Sigmoid colon (tissue), 6 donors: ENCODE measurements at regions not wholly inside any gene's neighbourhood (a gene's known extent, or its start where the extent isn't known, plus 50 kb on each side); places are given as distances from the start of the nearest gene placed in this dataset.

Experiments
- DNase-seq: peaks from one replicate; pipeline ENCODE4 v3.0.0-alpha.2; 2019
- H3K27ac ChIP-seq, 4 donors: fragments of 200-600 bp; sonication (generic); one replicate each; pipeline ENCODE4 v1.5.1; 2016 to 2019; ENCODE audit warnings: mild to moderate bottlenecking in 1 of 4
- H3K27me3 ChIP-seq, 3 donors: fragments of 200-600 bp; sonication (generic); one replicate each; pipeline ENCODE4 v1.5.1; 2019; ENCODE audit warnings: mild to moderate bottlenecking in 1 of 3
- H3K36me3 ChIP-seq, 4 donors: fragments of 200-600 bp; sonication (generic); one replicate each; pipeline ENCODE4 v1.5.1; 2016 to 2019
- H3K4me1 ChIP-seq, 4 donors: fragments of 200-600 bp; sonication (generic); one replicate each; pipeline ENCODE4 v1.5.1; 2017 to 2019
- H3K4me3 ChIP-seq, 4 donors: fragments of 200-600 bp; sonication (generic); one replicate each; pipeline ENCODE4 v1.5.1; 2017 to 2019; ENCODE audit warnings: mild to moderate bottlenecking in 2 of 4, moderate library complexity in 1 of 4
- H3K9me3 ChIP-seq, 4 donors: fragments of 200-600 bp in 3 of 4; sonication (generic) in 3 of 4; one replicate each; pipeline versions ENCODE4 v1.5.1 to v1.6.1; 2013 to 2019
- CTCF ChIP-seq, 4 experiments: fragments of 450-650 bp in 3 of 4; fragments of 200-600 bp in 1 of 4; IDR thresholded peaks; one replicate each; pipeline ENCODE4 v1.5.1; 2016 to 2019; ENCODE audit warnings: antibody characterized with exemption in 4 of 4, mild to moderate bottlenecking in 3 of 4, moderate library complexity in 2 of 4
- EP300 ChIP-seq, 4 donors: sonication (generic); formaldehyde crosslinking; IDR thresholded peaks; one replicate each; pipeline ENCODE4 v1.6.1; 2017; ENCODE audit warnings: antibody characterized with exemption in 4 of 4
- POLR2A ChIP-seq, 2 donors: fragments of 450-650 bp; IDR thresholded peaks; one replicate each; pipeline ENCODE4 v1.6.1; 2016; ENCODE audit warnings: antibody characterized with exemption in 2 of 2, mild to moderate bottlenecking in 2 of 2, moderate library complexity in 2 of 2
- POLR2AphosphoS5 ChIP-seq, 4 donors: sonication (generic); formaldehyde crosslinking; IDR thresholded peaks; one replicate each; pipeline ENCODE4 v1.6.1; 2017; ENCODE audit warnings: antibody characterized with exemption in 4 of 4
- WGBS, 2 donors: extraction: QIAGEN DNeasy Blood & Tissue Kit; methylation state at CpG; one replicate each; pipeline ENCODE4 v1.1.7; 2013; 5-methylcytosine and 5-hydroxymethylcytosine counted together
- intact Hi-C: fragments of 100-400 bp; cut with DNase I; formaldehyde crosslinking; loops from one replicate; pipeline ENCODE4 v1.15.1; 2023
- donor health status: healthy with polysubstance abuse.
- donor health status: healthy.

GRCh38 chr5:136924490-136924889, 559.1 kb upstream of the TRPC7 start:
- Histone ChIP-seq H3K27me3 (no peaks in the 10 kb centered on the region), H3K4me3 (no peak overlapping the region), H3K36me3 (no peaks in the 10 kb centered on the region), H3K9me3 (no peaks in the 10 kb centered on the region), H3K4me1 (no peaks in the 10 kb centered on the region), H3K27ac (no peak overlapping the region)
- intact Hi-C loops = no loop called here
- no peak for DNase-seq
- no peak for TF ChIP-seq EP300 (IDR thresholded peaks at IDR 0.05)
- TF ChIP-seq POLR2A (IDR thresholded peaks at IDR 0.05) = no peak
- no peak for TF ChIP-seq POLR2AphosphoS5 (IDR thresholded peaks at IDR 0.05)
- no peak for TF ChIP-seq CTCF (IDR thresholded peaks at IDR 0.05)
- WGBS, 2 donors = 36 to 80% methylated on average over 1 of the region's 1 CpG

GRCh38 chr5:136910625-136911024, 545.3 kb upstream of the TRPC7 start:
- H3K4me3 ChIP-seq = no peak overlapping the region
- no peaks in the 10 kb centered on the region for H3K27me3 ChIP-seq
- TF ChIP-seq CTCF (IDR thresholded peaks at IDR 0.05) = no peak
- no peak for TF ChIP-seq EP300 (IDR thresholded peaks at IDR 0.05)
- no peak for TF ChIP-seq POLR2A (IDR thresholded peaks at IDR 0.05)
- no peak for TF ChIP-seq POLR2AphosphoS5 (IDR thresholded peaks at IDR 0.05)
- 80 to 89% methylated on average over 2 of the region's 2 CpGs for WGBS, 2 donors
- intact Hi-C loops = no loop called here
- H3K36me3 ChIP-seq = no peaks in the 10 kb centered on the region
- peaks cover 0 to 5% (median 0%) of the 10 kb centered on the region in 4 donors for H3K4me1 ChIP-seq
- no peak for DNase-seq
- H3K27ac ChIP-seq = no peak overlapping the region
- no peaks in the 10 kb centered on the region for H3K9me3 ChIP-seq

GRCh38 chr5:136909906-136910305, 544.6 kb upstream of the TRPC7 start:
- Histone ChIP-seq H3K36me3 (no peaks in the 10 kb centered on the region), H3K27ac (no peak overlapping the region), H3K9me3 (no peaks in the 10 kb centered on the region), H3K4me3 (no peak overlapping the region), H3K4me1 (peaks cover 0 to 7% (median 0%) of the 10 kb centered on the region in 4 donors), H3K27me3 (no peaks in the 10 kb centered on the region)
- intact Hi-C loops = no loop called here
- DNase-seq = no peak
- WGBS, 2 donors = 76 to 80% methylated on average over 2 of the region's 2 CpGs
- TF ChIP-seq POLR2AphosphoS5 (IDR thresholded peaks at IDR 0.05) (no peak), POLR2A (IDR thresholded peaks at IDR 0.05) (no peak), CTCF (IDR thresholded peaks at IDR 0.05) (no peak), EP300 (IDR thresholded peaks at IDR 0.05) (no peak)

GRCh38 chr5:136907371-136907770, 542.0 kb upstream of the TRPC7 start:
- H3K4me3 ChIP-seq = no peak overlapping the region
- intact Hi-C loops = no loop called here
- H3K4me1 ChIP-seq = peaks cover 0 to 7% (median 0%) of the 10 kb centered on the region in 4 donors
- no peak overlapping the region for H3K27ac ChIP-seq
- peaks cover 0 to 2% (median 0%) of the 10 kb centered on the region in 4 donors for H3K9me3 ChIP-seq
- TF ChIP-seq POLR2AphosphoS5 (IDR thresholded peaks at IDR 0.05) (no peak), CTCF (IDR thresholded peaks at IDR 0.05) (no peak), POLR2A (IDR thresholded peaks at IDR 0.05) (no peak), EP300 (IDR thresholded peaks at IDR 0.05) (no peak)
- WGBS, 2 donors = 66% methylated on average over 3 of the region's 3 CpGs
- no peaks in the 10 kb centered on the region for H3K27me3 ChIP-seq
- no peaks in the 10 kb centered on the region for H3K36me3 ChIP-seq
- no peak for DNase-seq

GRCh38 chr5:136906545-136906944, 541.2 kb upstream of the TRPC7 start:
- intact Hi-C loops = no loop called here
- no peak for TF ChIP-seq POLR2AphosphoS5 (IDR thresholded peaks at IDR 0.05)
- TF ChIP-seq POLR2A (IDR thresholded peaks at IDR 0.05) = no peak
- TF ChIP-seq EP300 (IDR thresholded peaks at IDR 0.05) = no peak
- TF ChIP-seq CTCF (IDR thresholded peaks at IDR 0.05) = no peak
- WGBS, 2 donors = 50 to 67% methylated on average over 1 of the region's 1 CpG
- Histone ChIP-seq H3K4me3 (no peak overlapping the region), H3K27me3 (no peaks in the 10 kb centered on the region), H3K36me3 (no peaks in the 10 kb centered on the region), H3K27ac (no peak overlapping the region), H3K4me1 (peaks cover 0 to 7% (median 0%) of the 10 kb centered on the region in 4 donors), H3K9me3 (peaks cover 0 to 2% (median 0%) of the 10 kb centered on the region in 4 donors)
- no peak for DNase-seq
